Jurkat, Clone E6-1 (cell line): ENCODE measurements at regions not wholly inside any gene's neighbourhood (a gene's known extent, or its start where the extent isn't known, plus 50 kb on each side); places are given as distances from the start of the nearest gene placed in this dataset.
"Not testable (repeated sequence)": the region's sequence is repeated elsewhere in the genome, so short reads cannot be mapped to it uniquely, and the experiment has no call there.

ENCODE experiments used
- DNase-seq: peaks from one replicate; pipeline ENCODE4 v3.0.0-alpha.2; 2011; ENCODE audit warnings: low read depth, low spot score
- H3K4me3 ChIP-seq: 2 replicates; pipeline ENCODE4 v1.5.1; 2011; ENCODE audit warnings: mild to moderate bottlenecking, low read length, control low read depth, moderate library complexity

DNA sequence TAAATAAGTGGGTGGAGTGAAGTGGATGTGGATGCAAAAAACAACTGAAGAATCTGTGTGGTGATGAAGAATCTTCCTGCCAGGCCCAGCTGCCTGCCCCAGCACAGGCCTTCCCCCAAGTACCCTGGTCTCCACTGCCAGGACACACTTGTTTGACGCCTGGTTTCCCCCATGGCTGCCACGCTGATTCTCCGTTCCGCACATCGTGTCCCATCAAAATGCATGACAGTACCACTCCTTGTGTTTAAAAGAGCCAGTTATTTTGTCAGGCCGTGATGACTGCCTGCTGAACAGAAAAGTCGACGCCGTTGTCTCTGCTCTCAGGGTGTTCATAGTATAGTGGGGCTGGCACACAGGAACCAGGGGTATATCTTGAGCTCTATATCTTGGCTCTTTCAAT is 50.3 kb upstream of the KYNU start:
- DNase-seq = no peak
- H3K4me3 ChIP-seq = no peak overlapping the region

GRCh38 chr2:142825861-142826260 is 51.6 kb upstream of the KYNU start:
- no peak overlapping the region for H3K4me3 ChIP-seq
- DNase-seq = no peak

DNA sequence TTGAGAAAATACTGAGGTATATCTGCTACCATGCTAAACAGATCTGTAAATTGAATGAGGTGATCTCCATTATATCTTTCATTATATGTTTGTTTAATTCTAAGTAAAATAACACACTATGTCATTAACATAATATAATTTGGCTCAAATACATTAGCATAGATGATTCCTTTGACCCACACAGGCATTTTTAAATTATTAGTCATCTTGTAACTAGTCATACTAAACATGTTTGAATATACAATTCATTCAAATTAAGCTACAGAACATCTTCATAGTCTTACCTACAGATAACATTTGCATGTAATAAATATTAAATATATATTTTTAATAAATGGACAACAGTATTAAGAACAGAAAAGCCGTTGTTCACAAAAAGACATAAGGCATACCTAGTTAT is 52.7 kb upstream of the KYNU start:
- DNase-seq = no peak
- no peak overlapping the region for H3K4me3 ChIP-seq

DNA sequence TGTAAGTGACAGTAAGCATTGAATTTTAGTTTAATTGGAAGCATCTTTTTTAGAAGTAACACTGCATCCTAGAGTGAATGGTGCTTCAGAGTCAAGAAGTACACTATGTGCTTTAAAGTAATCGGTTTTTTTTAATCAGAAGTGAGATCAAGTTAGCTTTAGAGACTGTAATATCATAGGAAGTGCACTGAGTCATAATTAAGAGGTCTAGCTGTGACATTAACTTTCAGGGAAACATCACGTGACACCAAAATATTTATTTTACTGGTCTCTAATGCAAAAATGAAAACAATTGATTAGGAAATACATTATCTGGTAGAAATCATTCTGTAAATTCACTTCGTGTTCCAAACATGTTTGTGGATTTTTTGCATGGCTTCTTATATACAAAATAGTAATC is 55.3 kb upstream of the KYNU start:
- DNase-seq = no peak
- H3K4me3 ChIP-seq = no peak overlapping the region

GRCh38 chr2:142819411-142819810 is 58.1 kb upstream of the KYNU start:
- no peak overlapping the region for H3K4me3 ChIP-seq
- DNase-seq = no peak

DNA sequence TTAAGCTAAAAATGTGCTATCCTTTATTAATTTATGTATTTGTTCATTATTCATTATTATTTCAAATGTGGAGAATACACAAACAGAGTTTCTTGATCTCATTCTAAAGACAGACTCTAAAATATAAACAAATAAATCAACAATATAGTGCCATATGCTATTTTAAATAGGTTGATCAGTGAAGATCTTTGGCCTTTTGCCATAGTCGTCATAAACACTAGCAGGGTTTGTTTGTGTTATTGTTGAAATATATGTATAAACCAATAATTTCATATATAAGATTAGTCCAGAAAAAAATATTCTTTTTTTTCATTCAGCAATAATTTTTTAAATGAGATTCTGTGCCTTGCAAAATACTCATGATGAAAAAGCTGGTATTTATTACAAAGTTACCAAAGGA is 62.1 kb upstream of the KYNU start:
- DNase-seq = no peak
- no peak overlapping the region for H3K4me3 ChIP-seq

DNA sequence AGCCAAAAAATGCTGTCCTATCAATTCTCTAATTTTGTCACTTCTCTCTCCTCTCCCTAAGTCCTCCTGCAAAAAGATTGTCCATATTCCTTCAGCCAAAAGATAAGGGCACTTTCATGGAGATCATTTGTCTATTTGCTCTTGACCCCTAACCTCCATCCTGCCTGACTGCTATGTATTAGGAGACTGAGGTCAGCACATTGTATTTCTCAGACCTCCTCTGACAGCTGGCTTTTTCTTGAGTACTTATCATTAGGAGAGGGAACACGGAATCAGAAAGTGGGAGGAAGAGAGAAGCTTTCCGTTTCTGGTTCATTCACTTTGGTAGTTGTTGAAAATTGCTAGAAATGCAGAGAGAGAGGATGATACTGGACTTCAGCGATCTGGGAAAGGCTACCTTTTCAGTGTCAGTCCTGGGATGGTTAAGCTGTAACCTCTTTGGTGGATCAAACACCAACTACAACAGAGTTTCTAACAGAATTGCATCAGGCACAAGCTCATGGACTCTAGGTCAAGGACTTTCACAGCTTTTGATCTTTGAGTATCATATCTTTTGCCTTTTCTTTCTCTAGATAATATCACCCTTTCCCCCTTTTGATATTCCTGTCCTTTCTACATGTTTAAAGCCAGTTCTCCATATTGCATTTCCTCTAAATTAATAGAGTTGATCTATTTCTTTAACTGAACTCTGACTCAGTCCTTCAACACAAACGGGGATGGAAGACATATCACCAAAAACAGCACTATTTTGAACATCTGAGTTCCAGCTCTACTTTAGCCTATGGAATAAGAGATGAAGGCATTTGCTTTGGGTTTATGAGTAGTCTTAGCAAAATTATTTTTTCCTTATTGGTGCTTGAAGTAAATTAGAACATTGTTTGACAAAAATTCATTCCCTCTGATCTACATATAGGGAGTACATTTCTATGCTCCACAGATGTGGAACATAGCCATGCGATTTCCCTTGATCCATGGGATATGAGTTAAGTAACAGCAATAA is 63.3 kb upstream of the KYNU start:
- H3K4me3 ChIP-seq = no peak overlapping the region
- DNase-seq = no peak

DNA sequence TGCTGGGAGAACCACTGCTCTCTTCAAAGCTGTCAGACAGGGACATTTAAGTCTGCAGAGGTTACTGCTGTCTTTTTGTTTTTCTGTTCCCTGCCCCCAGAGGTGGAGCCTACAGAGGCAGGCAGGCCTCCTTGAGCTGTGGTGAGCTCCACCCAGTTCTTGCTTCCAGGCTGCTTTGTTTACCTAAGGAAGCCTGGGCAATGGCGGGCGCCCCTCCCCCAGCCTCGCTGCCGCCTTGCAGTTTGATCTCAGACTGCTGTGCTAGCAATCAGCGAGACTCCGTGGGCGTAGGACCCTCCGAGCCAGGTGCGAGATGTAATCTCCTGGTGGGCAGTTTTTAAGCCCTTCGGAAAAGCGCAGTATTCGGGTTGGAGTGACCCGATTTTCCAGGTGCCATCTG is 65.8 kb upstream of the KYNU start:
- not testable (repeated sequence) for H3K4me3 ChIP-seq, DNase-seq

DNA sequence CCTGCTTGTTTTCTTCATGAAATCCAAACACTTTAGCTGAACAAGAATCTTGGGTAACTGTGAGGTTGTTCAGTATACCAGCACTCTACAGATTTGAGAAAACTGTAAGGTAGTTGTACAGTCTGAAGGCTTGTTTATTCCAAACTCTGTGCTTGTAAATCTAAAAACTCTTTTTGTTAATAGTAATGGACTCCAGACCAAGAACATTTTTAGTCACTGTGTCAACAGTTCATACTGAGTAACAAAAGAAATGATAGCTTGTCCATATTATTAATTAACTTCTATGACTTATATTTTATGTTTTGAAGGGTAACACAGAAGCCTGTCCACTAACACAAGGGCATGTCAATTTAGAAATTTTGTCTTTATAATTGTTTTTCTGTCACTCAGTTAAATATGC is 72.2 kb upstream of the KYNU start:
- no peak for DNase-seq
- no peak overlapping the region for H3K4me3 ChIP-seq

DNA sequence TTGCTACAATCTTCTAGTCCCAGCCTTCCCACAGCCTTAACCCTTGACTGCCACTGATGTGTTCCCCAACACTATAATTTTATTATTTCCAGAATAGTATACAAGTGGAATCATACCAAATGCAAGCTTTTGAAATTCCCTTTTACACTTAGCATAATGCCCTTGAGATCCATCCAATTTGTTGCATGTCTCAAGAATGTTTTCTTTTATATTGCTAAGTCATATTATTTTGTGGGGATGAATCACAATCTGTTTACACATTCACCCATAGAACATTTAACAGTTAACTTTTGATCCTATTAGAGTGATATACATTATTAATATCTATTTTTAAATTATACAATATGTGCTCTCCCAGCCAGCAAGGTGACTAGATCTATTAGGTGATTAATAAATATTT is 74.3 kb upstream of the KYNU start:
- H3K4me3 ChIP-seq = no peak overlapping the region
- DNase-seq = no peak

DNA sequence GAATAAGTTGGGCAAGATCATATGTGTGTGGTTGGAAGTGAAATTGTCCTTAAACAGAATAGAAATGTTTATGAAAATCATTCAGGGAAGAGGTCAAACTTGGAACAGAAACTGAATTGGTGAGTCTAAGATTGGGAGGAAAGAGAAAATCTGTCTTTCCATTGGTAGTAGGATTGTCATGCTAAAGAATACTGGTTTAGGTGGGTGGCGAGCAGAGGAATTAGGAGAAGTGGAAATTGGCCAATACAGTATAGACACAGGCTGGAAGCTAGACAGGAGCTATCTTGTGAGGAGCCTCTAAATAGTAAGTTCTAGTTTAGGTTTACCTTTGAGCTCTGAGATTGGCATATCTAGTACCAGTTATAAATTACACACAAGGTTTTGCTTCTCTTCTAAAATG is 80.9 kb upstream of the KYNU start:
- no peak overlapping the region for H3K4me3 ChIP-seq
- no peak for DNase-seq

DNA sequence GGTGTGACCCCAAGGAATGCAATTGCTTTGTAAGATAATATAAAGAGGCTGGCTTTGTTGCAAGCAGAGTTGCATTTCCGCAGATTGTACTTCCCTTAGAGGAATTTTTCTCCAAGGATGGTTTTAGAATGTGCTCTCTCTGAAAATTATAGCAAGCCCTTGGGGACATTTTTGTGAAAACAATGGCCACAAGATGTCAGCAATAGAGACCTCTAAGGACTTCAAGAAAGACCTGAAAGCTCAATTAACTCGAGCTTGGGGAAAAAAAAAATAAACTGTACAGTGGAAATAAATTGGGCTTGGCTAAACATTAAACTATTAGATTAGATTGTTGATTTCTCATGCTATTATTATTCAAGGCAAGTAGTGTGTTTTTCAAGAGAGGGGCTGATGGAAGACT is 81.3 kb upstream of the KYNU start:
- no peak for DNase-seq
- no peak overlapping the region for H3K4me3 ChIP-seq

DNA sequence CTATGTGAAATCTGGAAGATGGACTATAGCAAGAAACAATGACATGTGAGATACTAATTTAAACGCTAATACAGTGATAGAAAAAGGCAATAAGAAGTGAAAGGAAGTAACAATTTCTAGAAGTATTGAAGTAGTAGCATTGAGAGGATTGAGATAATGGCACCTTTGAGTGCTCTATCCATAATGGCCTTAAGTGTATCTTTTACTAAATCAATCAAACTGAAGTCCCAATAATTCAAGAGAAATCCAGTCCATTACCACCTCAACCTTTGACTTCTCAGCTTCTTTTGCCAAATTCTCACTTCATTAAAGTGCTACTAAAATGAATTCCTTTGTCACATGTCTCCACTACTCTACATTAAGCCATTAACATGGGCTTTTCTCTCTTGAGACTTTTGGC is 82.6 kb upstream of the KYNU start:
- DNase-seq = no peak
- no peak overlapping the region for H3K4me3 ChIP-seq

GRCh38 chr2:142792328-142792727 is 85.1 kb upstream of the KYNU start:
- not testable (repeated sequence) for DNase-seq, H3K4me3 ChIP-seq

GRCh38 chr2:142791335-142791734 is 86.1 kb upstream of the KYNU start:
- H3K4me3 ChIP-seq = no peak overlapping the region
- DNase-seq = no peak

DNA sequence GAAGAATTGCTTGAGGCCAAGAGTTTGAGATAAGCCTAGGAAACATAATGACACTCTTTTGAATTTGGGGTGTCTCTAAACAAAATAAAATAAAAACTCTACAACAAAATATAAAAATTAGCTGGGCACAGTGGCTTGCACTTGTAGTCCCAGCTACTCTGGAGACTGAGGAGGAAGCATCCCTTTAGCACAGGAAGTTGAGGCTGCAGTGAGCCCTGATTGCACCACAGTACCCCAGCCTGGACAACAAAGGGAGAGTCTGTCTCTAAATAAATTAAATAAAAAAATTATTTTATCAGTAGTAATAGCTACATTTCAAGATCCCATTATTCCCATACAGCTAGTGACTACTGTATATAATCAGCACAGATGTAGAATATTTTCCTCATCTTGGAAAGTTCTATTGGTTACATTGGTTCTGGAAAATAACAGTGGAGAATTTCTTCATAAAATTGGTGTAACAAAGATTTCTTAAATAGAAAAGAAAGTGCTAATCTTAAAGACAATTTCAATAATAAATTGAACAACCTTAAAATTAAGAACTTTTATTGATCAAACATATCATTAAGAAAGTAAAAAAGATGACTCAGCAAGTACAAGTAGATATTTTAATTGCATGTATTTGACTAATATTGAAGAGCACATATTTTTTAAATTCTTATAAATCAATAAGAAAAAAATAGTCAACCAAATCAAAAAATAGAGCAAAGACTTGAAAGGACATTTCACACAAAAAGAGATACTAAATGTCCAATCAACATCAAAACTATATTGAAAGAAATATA is 90.4 kb upstream of the KYNU start:
- DNase-seq = no peak
- H3K4me3 ChIP-seq = no peak overlapping the region

DNA sequence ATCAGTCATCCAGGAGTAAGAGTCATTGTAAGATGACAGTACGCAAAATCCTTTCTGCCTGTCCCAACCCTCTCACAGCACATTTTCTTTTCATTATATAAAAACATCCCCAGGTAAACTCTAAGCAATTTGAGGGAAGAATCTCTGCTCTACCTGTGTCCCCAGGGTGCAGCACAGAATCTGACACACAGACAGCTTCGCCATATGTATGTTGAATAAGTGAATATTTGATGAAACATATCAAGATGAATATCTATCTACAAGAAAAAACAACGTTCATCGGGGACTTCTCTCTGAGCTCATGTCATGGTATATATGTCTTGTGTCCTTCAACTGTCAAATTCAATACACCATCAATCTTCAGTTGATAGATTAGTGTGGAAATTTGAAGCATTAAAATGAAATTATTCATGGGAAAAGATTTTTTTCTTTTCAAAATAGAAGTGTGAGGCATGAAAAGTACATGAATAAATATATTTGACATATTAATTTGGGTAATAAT is 94.5 kb upstream of the KYNU start:
- DNase-seq = no peak
- no peak overlapping the region for H3K4me3 ChIP-seq

DNA sequence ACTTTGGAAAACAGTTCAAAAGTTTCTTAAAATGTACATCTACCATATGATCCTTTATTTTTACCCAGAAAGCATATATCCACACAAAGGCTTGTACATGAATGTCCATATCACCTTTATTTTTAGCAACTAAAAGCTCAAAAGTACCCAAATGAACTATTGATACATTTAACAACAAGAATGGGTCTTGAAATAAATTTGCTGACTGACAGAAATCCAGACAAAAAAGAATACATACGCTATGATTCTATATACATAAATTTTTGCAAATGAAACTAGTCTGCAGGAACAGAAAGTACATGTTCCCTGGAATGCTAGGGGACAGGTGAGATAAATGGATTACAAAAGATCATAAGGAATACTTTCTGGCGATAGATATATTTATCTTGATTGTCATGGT is 96.3 kb upstream of the KYNU start:
- no peak for DNase-seq
- no peak overlapping the region for H3K4me3 ChIP-seq

DNA sequence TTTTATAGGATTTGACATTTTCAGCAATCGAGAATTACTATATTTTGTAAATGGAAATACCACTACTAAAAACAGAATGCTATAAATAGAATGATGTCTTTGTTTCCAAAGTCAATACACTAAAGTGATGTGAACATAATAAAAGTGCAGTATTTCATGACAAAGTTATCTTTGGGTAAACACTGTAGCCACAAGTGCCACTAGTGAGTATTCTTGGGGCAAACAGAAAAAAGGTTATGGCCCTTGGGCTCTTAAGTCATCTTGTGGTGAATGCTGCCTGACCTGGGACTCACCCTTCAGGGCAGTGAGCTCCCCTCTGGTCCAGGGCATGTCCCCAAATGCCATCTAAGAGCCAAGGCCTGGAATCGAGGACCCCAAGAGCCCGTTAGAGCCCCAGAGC is 99.2 kb upstream of the KYNU start:
- DNase-seq = no peak
- no peak overlapping the region for H3K4me3 ChIP-seq

GRCh38 chr2:142777742-142778141 is 99.7 kb upstream of the KYNU start:
- no peak overlapping the region for H3K4me3 ChIP-seq

More at GRCh38 chr2:142777742-142778141, 99.7 kb upstream of the KYNU start:
- DNase-seq = no peak
